Lower lobe of right lung (tissue), 2 donors: ENCODE measurements at regions not wholly inside any gene's neighbourhood (a gene's known extent, or its start where the extent isn't known, plus 50 kb on each side); places are given as distances from the start of the nearest gene placed in this dataset.

Experiments used
- ATAC-seq, 2 donors: fragments of 200-7000 bp; cut with Tn5 transposase; one replicate each; pipeline ENCODE4 v1.9.1; 2020 to 2022; ENCODE audit warnings: mild to moderate bottlenecking in 2 of 2, moderate library complexity in 2 of 2
- DNase-seq: peaks from one replicate; pipeline ENCODE4 v3.0.0-alpha.2; 2020
- H3K27ac ChIP-seq: fragments of 200-600 bp; one replicate; pipeline ENCODE4 v1.8.0; 2022
- H3K27me3 ChIP-seq: fragments of 200-600 bp; one replicate; pipeline ENCODE4 v1.8.0; 2022; ENCODE audit warnings: low read depth
- H3K36me3 ChIP-seq: fragments of 200-600 bp; one replicate; pipeline ENCODE4 v1.8.0; 2022; ENCODE audit warnings: mild to moderate bottlenecking
- H3K4me1 ChIP-seq: fragments of 200-600 bp; one replicate; pipeline ENCODE4 v1.8.0; 2022
- H3K4me3 ChIP-seq: fragments of 200-600 bp; one replicate; pipeline ENCODE4 v1.8.0; 2022; ENCODE audit warnings: mild to moderate bottlenecking
- H3K9me3 ChIP-seq: fragments of 200-600 bp; one replicate; pipeline ENCODE4 v1.8.0; 2022
- CTCF ChIP-seq: fragments of 200-600 bp; IDR thresholded peaks from one replicate; pipeline ENCODE4 v1.8.0; 2022; ENCODE audit warnings: antibody characterized with exemption, mild to moderate bottlenecking
- intact Hi-C: fragments of 100-400 bp; cut with DNase I; formaldehyde crosslinking; loops from one replicate; pipeline ENCODE4 v1.11.0; 2022
- donor health status: DM: no; HTN: yes; CAD: no; lungs with severe emphysema.

- intact Hi-C loops, result no loop called here
These were observed 411.8 kb upstream of the SALL1 start for GRCh38 chr16:51562891-51563290.

GRCh38 chr16:51559901-51560300 lies 408.8 kb upstream of the SALL1 start:
- no peak for ATAC-seq
- Histone ChIP-seq H3K4me3 (no peak overlapping the region), H3K36me3 (no peaks in the 10 kb centered on the region), H3K27ac (no peak overlapping the region), H3K4me1 (no peaks in the 10 kb centered on the region), H3K27me3 (no peaks in the 10 kb centered on the region), H3K9me3 (peaks cover 3% of the 10 kb centered on the region)
- TF ChIP-seq CTCF, result no peak
- intact Hi-C loops, result no loop called here
- no peak for DNase-seq

More at GRCh38 chr16:51562891-51563290, 411.8 kb upstream of the SALL1 start:
- Histone ChIP-seq H3K9me3 (peaks cover 3% of the 10 kb centered on the region), H3K4me1 (no peaks in the 10 kb centered on the region), H3K27ac (no peak overlapping the region), H3K4me3 (no peak overlapping the region), H3K36me3 (no peaks in the 10 kb centered on the region), H3K27me3 (no peaks in the 10 kb centered on the region)
- no peak for TF ChIP-seq CTCF
- no peak for ATAC-seq
- DNase-seq, result no peak

DNA sequence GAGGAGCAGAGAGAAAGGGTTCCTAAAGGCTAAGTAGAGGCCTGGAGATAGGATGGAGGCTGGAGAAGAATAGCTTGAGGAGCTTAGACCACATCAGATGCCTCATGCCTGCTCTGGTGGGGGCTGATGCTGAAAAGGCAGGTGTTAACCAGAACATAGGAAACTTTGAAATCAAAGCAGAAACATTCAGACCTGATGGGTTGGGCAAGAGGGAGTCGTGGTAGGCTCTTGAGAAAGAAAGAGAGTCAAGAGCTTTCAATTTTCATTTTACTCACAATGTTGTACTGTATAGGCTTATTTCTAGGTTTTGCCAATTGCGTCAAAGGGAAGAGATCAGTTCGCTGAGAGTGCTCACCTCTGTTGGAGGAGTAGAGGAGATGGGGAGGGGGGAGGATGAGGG lies 406.6 kb upstream of the SALL1 start:
- no peak overlapping the region for H3K27ac ChIP-seq
- no peak for ATAC-seq
- intact Hi-C loops, result no loop called here
- H3K9me3 ChIP-seq, result no peaks in the 10 kb centered on the region
- no peak for TF ChIP-seq CTCF
- no peak for DNase-seq
- no peaks in the 10 kb centered on the region for H3K36me3 ChIP-seq
- H3K4me3 ChIP-seq, result no peak overlapping the region
- H3K27me3 ChIP-seq, result no peaks in the 10 kb centered on the region
- no peaks in the 10 kb centered on the region for H3K4me1 ChIP-seq

DNA sequence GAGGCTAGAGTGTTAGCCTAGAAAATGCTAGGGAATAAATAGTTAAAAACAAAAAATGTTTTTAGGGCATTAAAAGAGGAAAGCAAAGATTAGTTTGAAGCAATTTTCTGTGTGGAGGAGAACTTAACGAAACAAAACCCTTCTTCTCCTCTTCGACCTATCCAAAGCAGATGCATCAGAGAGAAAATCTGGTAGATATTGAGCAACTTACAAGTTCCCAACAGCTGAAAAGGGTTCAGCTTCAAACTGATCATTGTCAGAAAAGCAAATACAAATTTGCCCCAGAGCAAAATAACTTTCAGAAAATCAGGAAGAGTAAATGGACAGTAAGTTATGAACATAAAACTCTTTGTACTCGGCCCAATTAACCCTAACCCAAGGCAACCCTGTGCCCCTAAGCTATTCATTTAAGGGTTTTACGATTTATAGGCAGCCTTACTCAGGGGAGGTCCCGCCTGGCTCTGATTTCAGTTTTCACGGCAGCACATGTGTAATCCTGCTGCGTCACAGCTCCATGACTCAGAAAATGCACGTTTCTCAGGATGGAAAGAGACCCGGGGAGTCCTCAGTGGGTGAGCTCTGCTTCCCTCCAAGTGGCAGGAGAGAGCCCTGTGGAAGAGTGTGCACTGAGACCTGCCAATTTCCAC lies 405.7 kb upstream of the SALL1 start:
- H3K36me3 ChIP-seq, result no peaks in the 10 kb centered on the region
- intact Hi-C loops, result no loop called here
- no peaks in the 10 kb centered on the region for H3K4me1 ChIP-seq
- H3K27me3 ChIP-seq, result no peaks in the 10 kb centered on the region
- H3K27ac ChIP-seq, result no peak overlapping the region
- ATAC-seq (no peak), DNase-seq (no peak)
- H3K4me3 ChIP-seq, result no peak overlapping the region
- no peak for TF ChIP-seq CTCF
- no peaks in the 10 kb centered on the region for H3K9me3 ChIP-seq

DNA sequence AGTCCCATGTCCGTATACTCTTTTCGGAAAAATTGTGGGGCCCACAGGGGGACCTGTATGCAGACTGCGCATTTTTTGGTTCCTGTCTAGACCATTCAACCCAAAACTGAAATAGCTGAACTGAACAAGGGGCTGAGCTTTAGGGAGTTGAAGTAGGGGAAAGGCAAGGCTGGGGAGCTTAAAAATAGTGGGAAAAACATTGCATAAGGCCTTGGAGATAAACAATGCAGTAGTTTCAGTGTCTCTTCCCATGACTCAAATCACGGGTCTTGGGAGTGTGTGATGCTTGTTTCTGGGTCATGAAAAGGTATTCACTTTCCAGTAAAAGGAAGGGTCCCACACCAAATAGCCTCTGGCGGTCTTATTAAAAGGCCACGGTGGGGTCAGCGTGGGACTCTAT lies 402.8 kb upstream of the SALL1 start:
- no peaks in the 10 kb centered on the region for H3K4me1 ChIP-seq
- H3K9me3 ChIP-seq, result no peaks in the 10 kb centered on the region
- no peaks in the 10 kb centered on the region for H3K27me3 ChIP-seq
- ATAC-seq (no peak), DNase-seq (no peak)
- H3K4me3 ChIP-seq, result no peak overlapping the region
- H3K36me3 ChIP-seq, result no peaks in the 10 kb centered on the region
- TF ChIP-seq CTCF, result no peak
- intact Hi-C loops, result no loop called here
- no peak overlapping the region for H3K27ac ChIP-seq

GRCh38 chr16:51553314-51553713 lies 402.2 kb upstream of the SALL1 start:
- no peaks in the 10 kb centered on the region for H3K36me3 ChIP-seq
- H3K27ac ChIP-seq, result no peak overlapping the region
- no peak overlapping the region for H3K4me3 ChIP-seq
- intact Hi-C loops, result no loop called here
- H3K4me1 ChIP-seq, result no peaks in the 10 kb centered on the region
- TF ChIP-seq CTCF, result no peak
- H3K27me3 ChIP-seq, result no peaks in the 10 kb centered on the region
- ATAC-seq (no peak), DNase-seq (no peak)
- no peaks in the 10 kb centered on the region for H3K9me3 ChIP-seq
